IgD-negative memory B cell (primary cell): ENCODE measurements at regions not wholly inside any gene's neighbourhood (a gene's known extent, or its start where the extent isn't known, plus 50 kb on each side); places are given as distances from the start of the nearest gene placed in this dataset.
A peak's percentile ranks its signal among the peaks of the same experiment; 100 is the strongest.

ENCODE experiments used
- H3K27ac Mint-ChIP-seq, 3 donors: one replicate each; pipeline ENCODE4 v1.8.0; 2020 to 2022; ENCODE audit warnings: mild to moderate bottlenecking in 3 of 3, mixed read lengths in 3 of 3, moderate library complexity in 1 of 3
- H3K27me3 Mint-ChIP-seq: one replicate; pipeline ENCODE4 v1.8.0; 2021; ENCODE audit warnings: mixed read lengths
- H3K36me3 Mint-ChIP-seq: one replicate; pipeline ENCODE4 v1.8.0; 2020; ENCODE audit warnings: mild to moderate bottlenecking, mixed read lengths
- H3K4me1 Mint-ChIP-seq, 3 donors: one replicate each; pipeline ENCODE4 v1.8.0; 2020 to 2022; ENCODE audit warnings: mixed read lengths in 3 of 3, mild to moderate bottlenecking in 1 of 3
- H3K4me3 Mint-ChIP-seq, 4 donors: one replicate each; pipeline ENCODE4 v1.8.0; 2020 to 2022; ENCODE audit warnings: mild to moderate bottlenecking in 4 of 4, mixed read lengths in 4 of 4, moderate library complexity in 3 of 4
- H3K9me3 Mint-ChIP-seq, 3 donors: one replicate each; pipeline ENCODE4 v1.8.0; 2020 to 2021; ENCODE audit warnings: mixed read lengths in 3 of 3, mild to moderate bottlenecking in 1 of 3

DNA sequence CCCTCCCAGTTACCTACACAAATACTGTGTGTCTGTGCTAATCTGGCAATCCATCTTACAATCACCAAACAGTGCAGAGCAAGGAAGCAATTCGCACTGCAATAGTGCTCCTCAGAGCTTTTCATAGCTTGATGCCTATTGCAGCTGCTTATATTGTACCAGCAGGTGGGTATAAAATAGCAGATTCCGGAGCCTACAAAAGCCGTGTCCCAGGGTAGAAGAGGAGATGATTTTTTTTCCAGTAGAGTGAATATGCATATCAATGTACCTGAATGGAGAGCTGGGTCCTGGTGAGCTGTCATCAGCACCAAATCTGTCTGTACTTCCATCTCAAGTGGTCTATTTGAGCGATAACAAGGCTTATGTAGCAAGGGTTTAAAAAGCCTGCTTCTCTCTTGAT lies 668.4 kb downstream of the DIAPH3 start:
- no peaks in the 10 kb centered on the region for H3K4me1 Mint-ChIP-seq

DNA sequence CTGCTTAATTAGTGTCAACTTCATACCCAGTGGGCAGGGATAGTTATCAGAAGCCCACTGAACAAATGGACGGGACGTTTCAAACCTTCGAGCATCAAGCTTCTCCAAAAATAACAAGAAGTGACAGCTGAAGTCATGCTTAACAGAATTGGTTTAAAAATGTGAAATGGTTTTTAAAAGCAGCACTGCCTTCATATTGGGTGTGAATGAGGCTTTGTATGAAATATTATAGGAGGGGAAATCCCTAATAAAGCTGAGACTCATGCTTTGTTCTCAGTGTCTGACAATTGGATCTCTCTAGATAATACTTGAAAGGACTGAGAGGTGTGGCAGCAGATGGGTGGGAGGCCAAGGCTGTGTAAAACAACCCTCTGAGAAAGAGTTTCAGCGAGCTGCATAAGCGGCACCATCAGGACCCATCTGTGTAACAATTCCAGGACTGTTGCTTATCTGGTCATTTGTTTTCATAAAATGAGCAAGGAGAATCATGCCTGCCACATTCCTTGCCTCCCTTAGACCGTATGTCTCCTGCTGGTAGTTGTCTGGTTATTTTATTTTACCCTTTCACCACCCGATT lies 667.7 kb downstream of the DIAPH3 start:
- no peaks in the 10 kb centered on the region for H3K4me1 Mint-ChIP-seq
- no peaks in the 10 kb centered on the region for H3K27me3 Mint-ChIP-seq
- H3K27ac Mint-ChIP-seq: no peak overlapping the region
- no peaks in the 10 kb centered on the region for H3K9me3 Mint-ChIP-seq
- H3K4me3 Mint-ChIP-seq: no peak overlapping the region
- no peaks in the 10 kb centered on the region for H3K36me3 Mint-ChIP-seq

More for the DNA sequence above, 668.4 kb downstream of the DIAPH3 start:
- H3K4me3 Mint-ChIP-seq: no peak overlapping the region
- H3K27ac Mint-ChIP-seq: no peak overlapping the region
- no peaks in the 10 kb centered on the region for H3K9me3 Mint-ChIP-seq
- no peaks in the 10 kb centered on the region for H3K27me3 Mint-ChIP-seq
- H3K36me3 Mint-ChIP-seq: no peaks in the 10 kb centered on the region

DNA sequence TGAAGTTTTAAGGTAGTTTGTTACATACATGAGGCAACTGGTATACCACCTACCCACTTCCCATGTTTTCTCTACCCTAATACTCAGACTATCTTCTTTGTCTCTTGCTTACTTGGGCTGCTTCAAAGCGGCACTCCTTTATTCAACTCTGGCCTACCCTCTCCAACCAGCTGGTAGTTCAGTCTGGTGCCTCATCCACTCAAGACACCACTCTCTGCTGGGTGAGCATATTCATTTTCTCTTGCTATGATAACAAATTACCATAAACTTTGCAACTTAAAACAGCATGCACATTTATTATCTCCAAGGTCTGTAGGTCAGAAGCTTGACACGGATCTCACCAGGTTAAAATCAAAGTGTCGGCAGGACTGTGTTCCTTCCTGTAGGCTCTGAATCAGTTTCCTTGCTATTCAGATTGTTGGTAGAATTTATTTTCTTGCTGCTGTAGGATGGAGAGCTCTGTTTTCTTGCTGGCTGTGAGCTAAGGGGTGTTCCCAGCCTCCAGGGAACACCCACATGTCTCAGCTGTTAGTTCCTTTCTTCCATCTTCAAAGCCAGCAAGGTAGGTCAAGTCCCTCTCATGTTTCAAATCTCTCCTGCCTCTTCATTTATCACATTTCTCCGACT lies 666.0 kb downstream of the DIAPH3 start:
- no peaks in the 10 kb centered on the region for H3K27me3 Mint-ChIP-seq
- H3K27ac Mint-ChIP-seq: no peak overlapping the region
- no peaks in the 10 kb centered on the region for H3K36me3 Mint-ChIP-seq
- no peak overlapping the region for H3K4me3 Mint-ChIP-seq
- H3K4me1 Mint-ChIP-seq: no peaks in the 10 kb centered on the region
- H3K9me3 Mint-ChIP-seq: no peaks in the 10 kb centered on the region

DNA sequence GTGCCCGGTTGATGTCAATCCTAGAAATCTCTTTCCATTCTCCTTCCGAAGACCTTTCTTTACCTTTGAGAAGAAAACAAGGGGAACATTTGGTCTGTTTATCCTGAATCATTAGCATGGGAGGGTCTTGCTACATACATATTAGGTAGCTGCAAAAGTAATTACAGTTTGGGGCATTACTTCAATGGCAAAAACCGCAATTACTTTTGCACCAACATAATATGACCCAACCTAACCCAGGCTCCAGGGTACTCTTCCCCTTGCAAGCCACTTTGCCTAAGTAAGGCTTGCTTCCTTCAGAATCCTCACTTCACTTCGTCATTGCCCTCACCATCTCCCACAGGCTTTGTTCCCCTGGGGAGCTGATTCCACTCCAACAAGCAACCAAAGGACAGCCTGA lies 662.7 kb downstream of the DIAPH3 start:
- Mint-ChIP-seq H3K36me3 (no peaks in the 10 kb centered on the region), H3K9me3 (no peaks in the 10 kb centered on the region), H3K27me3 (no peaks in the 10 kb centered on the region), H3K4me1 (no peaks in the 10 kb centered on the region), H3K27ac (no peak overlapping the region), H3K4me3 (no peak overlapping the region)

DNA sequence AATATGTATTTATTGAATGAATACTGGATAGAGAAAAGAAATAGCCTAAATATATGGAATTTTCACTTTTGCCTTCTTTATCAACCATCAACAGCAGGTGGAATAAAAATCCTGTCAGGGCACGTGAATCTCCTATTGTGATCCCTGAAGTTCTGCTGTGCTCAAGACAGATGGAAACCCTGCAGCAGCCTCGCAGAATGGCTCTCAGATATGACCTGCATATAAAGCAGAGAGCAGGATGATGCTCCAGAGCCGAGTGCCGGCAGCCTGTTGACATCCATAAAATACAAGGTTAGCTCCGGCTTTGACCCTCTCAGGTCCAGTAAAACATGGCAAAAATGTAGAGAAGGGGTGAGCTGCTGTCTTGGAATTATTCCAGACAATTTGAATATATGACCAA lies 659.3 kb downstream of the DIAPH3 start:
- Mint-ChIP-seq H3K27me3 (no peaks in the 10 kb centered on the region), H3K27ac (no peak overlapping the region), H3K4me3 (no peak overlapping the region), H3K36me3 (no peaks in the 10 kb centered on the region), H3K9me3 (no peaks in the 10 kb centered on the region), H3K4me1 (no peaks in the 10 kb centered on the region)

DNA sequence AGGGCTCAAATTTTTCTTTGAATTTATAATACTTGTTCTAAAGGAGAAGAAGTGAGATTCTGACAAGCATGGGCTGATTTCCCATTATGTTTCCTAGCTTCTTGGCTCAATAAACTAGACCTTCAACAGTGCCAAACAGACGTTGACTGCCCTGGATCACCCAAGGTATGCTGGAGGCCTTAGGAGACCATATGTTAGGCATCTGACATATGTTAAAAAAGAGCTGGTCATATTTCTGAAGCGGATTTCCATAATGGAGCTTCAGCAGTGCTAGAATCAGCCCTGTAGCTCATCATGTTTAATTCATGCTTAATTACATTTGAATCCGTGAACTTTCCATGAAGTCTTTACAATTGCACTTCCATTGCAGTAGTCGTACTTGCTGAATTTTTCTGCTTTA lies 653.3 kb downstream of the DIAPH3 start:
- Mint-ChIP-seq H3K4me3 (no peak overlapping the region), H3K27me3 (no peaks in the 10 kb centered on the region), H3K27ac (no peak overlapping the region), H3K36me3 (no peaks in the 10 kb centered on the region), H3K4me1 (no peaks in the 10 kb centered on the region), H3K9me3 (no peaks in the 10 kb centered on the region)

DNA sequence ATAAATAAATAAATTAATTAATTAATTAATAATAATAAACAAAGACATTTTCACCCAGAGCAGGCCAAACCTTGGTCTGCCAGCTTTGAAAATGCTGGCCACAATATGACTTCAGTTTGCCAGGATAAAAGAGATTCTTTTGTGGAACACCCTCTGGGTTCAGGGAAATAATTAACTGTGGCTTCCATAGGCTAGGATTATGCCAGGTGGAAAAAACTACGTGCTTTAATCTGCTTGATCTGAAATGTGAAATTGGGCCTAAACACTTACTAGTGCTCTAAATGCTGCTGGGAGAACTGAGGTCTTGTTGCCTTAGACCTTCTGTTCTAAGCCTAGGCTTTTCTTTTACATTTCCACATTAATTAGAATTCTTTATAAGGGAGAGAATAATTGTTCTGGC lies 650.0 kb downstream of the DIAPH3 start:
- no peak overlapping the region for H3K27ac Mint-ChIP-seq
- H3K27me3 Mint-ChIP-seq: no peaks in the 10 kb centered on the region
- H3K4me3 Mint-ChIP-seq: no peak overlapping the region
- H3K36me3 Mint-ChIP-seq: no peaks in the 10 kb centered on the region
- no peaks in the 10 kb centered on the region for H3K9me3 Mint-ChIP-seq
- no peaks in the 10 kb centered on the region for H3K4me1 Mint-ChIP-seq

DNA sequence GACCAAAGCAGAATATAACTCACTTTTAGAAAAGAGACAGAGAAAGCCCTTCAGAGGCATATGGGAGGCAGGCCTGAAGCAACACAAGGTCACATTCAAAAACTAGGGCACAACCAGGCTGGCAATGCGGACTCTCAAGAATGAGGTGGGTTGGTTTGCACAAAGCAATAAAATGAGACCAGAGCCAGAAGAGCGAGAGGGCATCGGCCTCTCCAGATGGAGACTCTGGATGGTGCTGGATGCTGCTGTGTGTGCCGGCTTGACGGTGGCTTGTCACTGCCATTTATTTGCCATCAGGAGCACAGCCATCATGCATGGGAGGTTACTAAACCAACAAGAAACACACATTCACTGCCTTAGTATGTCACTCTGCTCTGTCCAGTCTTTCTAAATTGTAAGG lies 649.4 kb downstream of the DIAPH3 start:
- H3K27me3 Mint-ChIP-seq: no peaks in the 10 kb centered on the region
- H3K4me3 Mint-ChIP-seq: no peak overlapping the region
- H3K27ac Mint-ChIP-seq: no peak overlapping the region
- no peaks in the 10 kb centered on the region for H3K36me3 Mint-ChIP-seq
- H3K4me1 Mint-ChIP-seq: no peaks in the 10 kb centered on the region
- H3K9me3 Mint-ChIP-seq: no peaks in the 10 kb centered on the region

DNA sequence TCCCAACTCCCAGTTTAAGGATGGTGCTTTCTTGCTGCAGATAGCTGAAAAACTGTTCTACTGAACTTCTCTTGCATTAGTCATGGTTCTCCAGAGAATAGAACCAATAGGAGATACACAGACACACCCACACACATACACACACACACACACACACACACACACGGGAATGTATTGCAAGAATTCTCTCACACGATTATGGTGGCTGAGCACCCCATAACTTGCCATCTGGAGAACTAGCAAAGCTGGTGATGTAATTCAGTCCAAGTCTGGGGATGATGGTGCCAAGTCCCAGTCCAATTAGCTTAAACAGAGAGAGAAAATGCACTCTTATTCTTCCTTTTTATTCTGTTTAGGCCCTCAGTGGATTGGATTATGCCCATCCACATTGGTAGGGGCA lies 643.9 kb downstream of the DIAPH3 start:
- H3K36me3 Mint-ChIP-seq: no peaks in the 10 kb centered on the region

DNA sequence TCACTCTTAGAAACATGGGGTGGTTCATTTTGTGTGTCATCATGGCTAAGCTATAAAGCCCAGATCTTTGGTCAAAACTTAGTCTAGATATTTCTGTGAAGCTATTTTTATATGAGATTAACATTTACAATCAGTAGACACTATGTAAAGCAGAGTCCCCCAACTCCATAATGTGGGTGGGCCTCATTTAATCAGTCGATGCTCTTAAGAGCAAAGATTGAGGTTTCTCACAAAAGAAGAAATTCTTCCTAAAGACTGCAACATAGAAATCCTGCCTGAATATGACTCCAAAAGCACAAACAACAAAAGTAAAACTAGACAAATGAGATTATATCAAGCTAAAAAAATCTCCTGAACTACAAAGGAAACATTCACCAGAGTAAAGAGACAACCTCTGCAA lies 642.2 kb downstream of the DIAPH3 start:
- H3K36me3 Mint-ChIP-seq: no peaks in the 10 kb centered on the region
- peaks cover 0 to 6% (median 0%) of the 10 kb centered on the region in 3 donors for H3K9me3 Mint-ChIP-seq
- no peak overlapping the region for H3K27ac Mint-ChIP-seq
- H3K4me1 Mint-ChIP-seq: no peaks in the 10 kb centered on the region
- no peak overlapping the region for H3K4me3 Mint-ChIP-seq
- no peaks in the 10 kb centered on the region for H3K27me3 Mint-ChIP-seq

More for the DNA sequence above, 643.9 kb downstream of the DIAPH3 start:
- Mint-ChIP-seq H3K4me1 (no peaks in the 10 kb centered on the region), H3K4me3 (no peak overlapping the region), H3K9me3 (peaks cover 0 to 6% (median 0%) of the 10 kb centered on the region in 3 donors), H3K27ac (no peak overlapping the region), H3K27me3 (no peaks in the 10 kb centered on the region)

DNA sequence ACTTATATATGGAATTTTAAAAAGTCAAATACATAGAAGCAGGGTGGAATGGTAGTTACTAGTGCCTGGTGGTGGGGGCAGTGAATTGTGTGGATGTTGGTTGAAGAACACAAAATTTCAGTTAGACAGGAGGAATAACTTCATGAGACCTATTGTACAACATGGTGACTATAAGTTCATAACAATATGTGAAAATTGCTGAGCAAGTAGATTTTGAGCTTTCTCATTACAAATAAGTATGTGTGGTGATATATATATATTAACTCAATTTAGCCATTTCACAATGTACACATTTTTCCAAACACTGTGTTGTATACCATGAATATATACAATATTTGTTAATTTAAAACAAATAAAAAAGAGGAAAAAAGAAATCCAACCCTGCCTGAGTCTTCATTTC lies 641.1 kb downstream of the DIAPH3 start:
- peaks cover 0 to 6% (median 0%) of the 10 kb centered on the region in 3 donors for H3K9me3 Mint-ChIP-seq
- H3K4me1 Mint-ChIP-seq: no peaks in the 10 kb centered on the region
- H3K27me3 Mint-ChIP-seq: no peaks in the 10 kb centered on the region
- no peak overlapping the region for H3K27ac Mint-ChIP-seq
- no peaks in the 10 kb centered on the region for H3K36me3 Mint-ChIP-seq
- H3K4me3 Mint-ChIP-seq: no peak overlapping the region

DNA sequence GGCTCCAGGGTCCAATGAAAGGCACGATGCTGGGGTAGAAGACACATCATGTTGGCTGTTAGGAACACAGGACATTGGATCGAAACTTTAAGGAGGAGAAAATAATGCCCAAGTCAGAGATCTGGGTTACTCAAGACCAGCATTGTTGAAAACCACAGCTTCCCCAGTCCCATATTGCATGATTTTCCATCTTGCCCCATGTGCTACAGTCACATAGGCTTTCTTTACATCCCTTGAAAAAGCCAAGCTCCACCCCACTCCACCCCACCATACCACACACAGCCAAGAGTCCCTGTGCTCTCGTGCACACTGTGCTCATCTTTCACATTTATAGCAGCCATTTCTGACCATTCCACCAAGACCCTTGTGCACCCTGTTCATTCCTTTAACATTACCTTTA lies 636.2 kb downstream of the DIAPH3 start:
- Mint-ChIP-seq H3K4me1 (peaks cover 0 to 2% (median 0%) of the 10 kb centered on the region in 3 donors), H3K27me3 (no peaks in the 10 kb centered on the region)

DNA sequence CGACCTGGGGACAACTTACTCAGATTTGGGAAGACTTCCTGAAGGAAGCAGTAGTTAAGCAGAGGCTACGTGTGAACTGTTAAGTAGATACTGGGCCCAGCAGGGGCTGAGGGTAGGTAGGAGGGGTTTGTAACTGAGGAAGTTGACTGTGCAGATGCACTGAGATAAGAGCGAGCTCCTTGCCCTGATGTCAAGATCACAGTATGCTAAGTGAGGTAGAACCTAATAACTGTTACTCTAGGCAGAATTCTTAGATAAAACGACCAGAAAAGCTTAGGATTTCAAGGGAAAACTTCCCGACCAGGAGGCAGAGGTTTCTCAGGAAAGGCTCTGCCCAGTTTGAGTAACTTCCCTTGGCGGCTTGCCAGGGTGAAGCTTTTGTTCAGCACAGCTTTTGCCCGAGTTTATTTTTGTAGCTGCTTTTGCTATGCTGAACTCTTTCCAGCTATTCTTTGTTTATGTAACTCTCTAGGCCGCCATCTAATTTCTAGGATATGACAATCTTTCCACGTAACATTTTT lies 632.1 kb downstream of the DIAPH3 start:
- Mint-ChIP-seq H3K36me3 (no peaks in the 10 kb centered on the region), H3K27ac (no peak overlapping the region), H3K9me3 (no peaks in the 10 kb centered on the region), H3K4me3 (no peak overlapping the region), H3K4me1 (peaks cover 0 to 2% (median 0%) of the 10 kb centered on the region in 3 donors), H3K27me3 (no peaks in the 10 kb centered on the region)

More for the DNA sequence above, 636.2 kb downstream of the DIAPH3 start:
- H3K9me3 Mint-ChIP-seq: peaks cover 0 to 6% (median 0%) of the 10 kb centered on the region in 3 donors
- H3K27ac Mint-ChIP-seq: no peak overlapping the region
- H3K4me3 Mint-ChIP-seq: no peak overlapping the region
- no peaks in the 10 kb centered on the region for H3K36me3 Mint-ChIP-seq

DNA sequence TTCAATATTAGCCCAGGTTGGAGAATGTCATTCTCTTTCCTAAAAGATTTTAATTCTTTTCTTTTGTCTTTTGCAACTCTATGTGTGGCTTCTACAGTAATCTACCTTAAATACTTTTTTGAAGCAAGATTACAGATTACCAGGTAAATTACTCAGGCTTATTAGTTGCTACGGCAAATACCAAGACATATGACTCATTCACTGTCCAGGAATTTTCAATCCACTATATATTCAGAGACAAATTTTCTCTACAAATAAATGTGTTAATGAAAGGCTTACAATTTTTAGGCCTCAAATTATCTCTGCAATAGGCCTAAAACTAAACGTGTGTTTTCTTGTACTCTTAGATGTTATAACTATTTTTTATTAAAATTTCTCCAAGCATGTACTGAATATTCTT lies 631.3 kb downstream of the DIAPH3 start:
- H3K9me3 Mint-ChIP-seq: no peaks in the 10 kb centered on the region
- H3K27ac Mint-ChIP-seq: no peak overlapping the region
- peaks cover 0 to 2% (median 0%) of the 10 kb centered on the region in 3 donors for H3K4me1 Mint-ChIP-seq
- no peaks in the 10 kb centered on the region for H3K36me3 Mint-ChIP-seq
- no peak overlapping the region for H3K4me3 Mint-ChIP-seq
- no peaks in the 10 kb centered on the region for H3K27me3 Mint-ChIP-seq

DNA sequence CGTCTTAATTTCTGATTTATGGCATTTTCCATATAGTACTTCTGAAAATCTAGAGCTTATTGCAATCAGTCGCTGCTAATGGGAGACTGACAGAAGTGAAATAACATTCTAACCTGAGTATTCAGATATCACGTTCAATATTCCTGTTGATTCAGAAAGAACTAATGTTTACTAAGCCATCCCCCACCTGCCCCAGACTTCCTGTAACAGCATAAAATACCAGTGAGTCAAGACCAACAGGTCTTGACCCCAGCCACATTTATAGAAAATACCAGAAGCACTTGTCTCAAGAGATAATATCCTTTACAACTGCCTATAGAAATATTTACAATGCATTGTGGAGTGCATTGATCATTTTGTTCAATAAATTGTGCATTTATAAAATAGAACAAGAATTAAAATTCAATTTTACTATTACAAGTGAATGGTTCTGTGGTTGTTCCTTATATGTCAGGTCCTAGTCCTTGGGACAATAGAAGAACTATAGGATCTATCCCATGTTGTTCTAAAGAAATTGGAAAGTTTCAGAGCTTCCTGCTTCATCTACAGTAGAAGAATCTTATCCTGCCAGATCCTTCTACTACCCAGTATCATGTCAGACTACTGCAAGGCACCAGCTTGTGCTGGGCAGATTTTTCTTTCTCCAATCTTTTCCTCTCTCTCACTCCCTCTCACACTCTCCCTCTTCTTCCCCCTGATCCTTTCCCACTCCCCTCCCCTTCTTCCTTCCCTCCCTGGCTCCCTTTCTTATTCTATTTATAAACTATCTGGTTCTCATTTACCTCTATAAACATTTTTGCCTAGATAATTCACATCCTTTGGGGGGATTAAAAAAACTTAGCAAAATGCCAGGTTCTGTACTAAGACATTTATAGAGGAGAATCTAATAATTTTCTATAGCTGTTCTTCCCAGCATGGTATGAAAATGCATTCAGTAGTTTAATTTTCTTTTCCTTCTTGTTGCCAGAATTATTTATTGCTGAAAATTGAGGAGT lies 629.9 kb downstream of the DIAPH3 start:
- Mint-ChIP-seq H3K27ac (no peak overlapping the region), H3K4me1 (peaks cover 0 to 2% (median 0%) of the 10 kb centered on the region in 3 donors), H3K36me3 (no peaks in the 10 kb centered on the region), H3K9me3 (no peaks in the 10 kb centered on the region), H3K27me3 (no peaks in the 10 kb centered on the region), H3K4me3 (peak overlapping the region in 1 of 4 donors; percentile 65)
